Activated T-helper 17 cell treated with anti-CD3 and anti-CD28 coated beads, Interleukin-2, amount 50 U/mL, for 72 hours (primary cell): ENCODE measurements at regions not wholly inside any gene's neighbourhood (a gene's known extent, or its start where the extent isn't known, plus 50 kb on each side); places are given as distances from the start of the nearest gene placed in this dataset.

Experiments
- ATAC-seq: fragments of 150-1000 bp; cut with Tn5 transposase; replicated peaks from 2 replicates; pipeline ENCODE4 v1.10.0; 2021; ENCODE audit warnings: mild to moderate bottlenecking, moderate library complexity
- H3K27ac Mint-ChIP-seq: one replicate; pipeline ENCODE4 v1.8.0; 2022; ENCODE audit warnings: mixed read lengths
- H3K27me3 Mint-ChIP-seq: one replicate; pipeline ENCODE4 v1.8.0; 2022; ENCODE audit warnings: mixed read lengths
- H3K36me3 Mint-ChIP-seq: one replicate; pipeline ENCODE4 v1.8.0; 2022; ENCODE audit warnings: low read depth, mild to moderate bottlenecking, mixed read lengths
- H3K4me1 Mint-ChIP-seq: one replicate; pipeline ENCODE4 v1.8.0; 2022; ENCODE audit warnings: mixed read lengths
- H3K4me3 Mint-ChIP-seq: one replicate; pipeline ENCODE4 v1.8.0; 2022; ENCODE audit warnings: mild to moderate bottlenecking, mixed read lengths
- H3K9me3 Mint-ChIP-seq: one replicate; pipeline ENCODE4 v1.8.0; 2022; ENCODE audit warnings: mixed read lengths

GRCh38 chrX:78527263-78527662, 131.9 kb downstream of the RTL3 start:
- peak overlapping the region; percentile 97 for H3K27ac Mint-ChIP-seq
- H3K4me1 Mint-ChIP-seq: peaks cover 15% of the 10 kb centered on the region
- H3K4me3 Mint-ChIP-seq: peak overlapping the region; percentile 39
- H3K36me3 Mint-ChIP-seq: no peaks in the 10 kb centered on the region
- H3K27me3 Mint-ChIP-seq: no peaks in the 10 kb centered on the region
- peak; percentile 84 for ATAC-seq
- no peaks in the 10 kb centered on the region for H3K9me3 Mint-ChIP-seq

DNA sequence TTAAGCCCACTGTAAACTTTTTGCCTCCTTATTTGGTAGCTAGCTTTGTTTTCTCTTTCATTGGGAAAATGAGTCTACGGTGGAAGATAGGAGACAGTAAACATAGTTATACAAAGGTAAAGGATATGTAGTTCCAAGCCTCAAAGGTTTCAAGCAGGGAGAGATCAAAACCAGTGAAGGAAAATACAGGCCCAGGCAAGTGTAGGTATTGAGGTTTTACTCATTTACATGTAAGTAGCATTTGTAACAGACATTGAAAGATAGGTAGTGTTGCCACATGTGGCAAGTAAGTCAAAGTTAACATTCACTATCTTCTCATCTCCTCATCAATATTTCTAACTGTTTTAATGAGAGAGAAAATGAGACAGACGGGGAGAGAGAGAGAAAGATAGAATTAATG, 136.5 kb downstream of the RTL3 start:
- Mint-ChIP-seq H3K36me3 (no peaks in the 10 kb centered on the region), H3K4me3 (no peak overlapping the region), H3K9me3 (no peaks in the 10 kb centered on the region), H3K4me1 (peaks cover 17% of the 10 kb centered on the region), H3K27me3 (no peaks in the 10 kb centered on the region), H3K27ac (no peak overlapping the region)
- ATAC-seq: no peak

DNA sequence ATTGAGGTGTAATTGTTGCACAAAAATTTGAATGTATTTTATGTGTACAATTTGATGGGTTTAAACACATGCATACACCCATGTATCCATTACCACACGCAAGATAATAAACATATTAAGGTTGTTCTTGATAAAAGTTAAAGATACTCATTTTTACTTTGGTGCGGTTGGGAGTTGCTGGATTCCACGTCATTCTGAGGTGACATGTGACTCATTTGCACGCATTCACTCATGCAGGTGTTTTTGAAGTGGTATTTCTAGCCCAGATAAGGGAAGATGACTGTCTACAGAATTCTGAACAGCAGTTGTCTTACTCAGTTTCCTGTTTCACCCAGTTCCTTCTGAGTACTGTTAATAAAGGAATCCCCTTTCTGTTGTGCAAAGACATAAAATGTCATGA, 142.0 kb downstream of the RTL3 start:
- peaks cover 4% of the 10 kb centered on the region for H3K36me3 Mint-ChIP-seq
- peak overlapping the region; percentile 70 for H3K4me3 Mint-ChIP-seq
- peak overlapping the region; percentile 98 for H3K27ac Mint-ChIP-seq
- peak; percentile 83 for ATAC-seq
- H3K27me3 Mint-ChIP-seq: no peaks in the 10 kb centered on the region
- peaks cover 4% of the 10 kb centered on the region for H3K9me3 Mint-ChIP-seq
- H3K4me1 Mint-ChIP-seq: peaks cover 29% of the 10 kb centered on the region

- ATAC-seq: peak; percentile 82
- peaks cover 8% of the 10 kb centered on the region for H3K9me3 Mint-ChIP-seq
- H3K27me3 Mint-ChIP-seq: no peaks in the 10 kb centered on the region
- H3K4me1 Mint-ChIP-seq: peaks cover 34% of the 10 kb centered on the region
- H3K4me3 Mint-ChIP-seq: peak overlapping the region; percentile 70
- H3K27ac Mint-ChIP-seq: peak overlapping the region; percentile 98
- peaks cover 4% of the 10 kb centered on the region for H3K36me3 Mint-ChIP-seq
Measured at GRCh38 chrX:78514852-78515251, 144.3 kb downstream of the RTL3 start.

GRCh38 chrX:78513971-78514738, 145.0 kb downstream of the RTL3 start:
- Mint-ChIP-seq H3K9me3 (peaks cover 8% of the 10 kb centered on the region), H3K4me1 (peaks cover 34% of the 10 kb centered on the region), H3K27me3 (no peaks in the 10 kb centered on the region), H3K4me3 (peak overlapping the region; percentile 70), H3K27ac (peak overlapping the region; percentile 98), H3K36me3 (peaks cover 4% of the 10 kb centered on the region)
- ATAC-seq: no peak

- Mint-ChIP-seq H3K36me3 (no peaks in the 10 kb centered on the region), H3K4me3 (no peak overlapping the region), H3K27me3 (no peaks in the 10 kb centered on the region), H3K27ac (peak overlapping the region; percentile 43), H3K4me1 (peaks cover 4% of the 10 kb centered on the region), H3K9me3 (peaks cover 4% of the 10 kb centered on the region)
- ATAC-seq: peak; percentile 38
Measured at GRCh38 chrX:78506248-78506647, 152.9 kb downstream of the RTL3 start.

GRCh38 chrX:78496483-78496882, 162.6 kb downstream of the RTL3 start:
- Mint-ChIP-seq H3K36me3 (no peaks in the 10 kb centered on the region), H3K9me3 (no peaks in the 10 kb centered on the region), H3K4me1 (no peaks in the 10 kb centered on the region), H3K27ac (no peak overlapping the region), H3K4me3 (no peak overlapping the region), H3K27me3 (no peaks in the 10 kb centered on the region)
- no peak for ATAC-seq

GRCh38 chrX:78493180-78493579, 165.8 kb upstream of the CYSLTR1 start:
- no peaks in the 10 kb centered on the region for H3K27me3 Mint-ChIP-seq
- no peak for ATAC-seq
- no peaks in the 10 kb centered on the region for H3K4me1 Mint-ChIP-seq
- H3K27ac Mint-ChIP-seq: no peak overlapping the region
- H3K36me3 Mint-ChIP-seq: no peaks in the 10 kb centered on the region
- H3K9me3 Mint-ChIP-seq: no peaks in the 10 kb centered on the region
- no peak overlapping the region for H3K4me3 Mint-ChIP-seq

DNA sequence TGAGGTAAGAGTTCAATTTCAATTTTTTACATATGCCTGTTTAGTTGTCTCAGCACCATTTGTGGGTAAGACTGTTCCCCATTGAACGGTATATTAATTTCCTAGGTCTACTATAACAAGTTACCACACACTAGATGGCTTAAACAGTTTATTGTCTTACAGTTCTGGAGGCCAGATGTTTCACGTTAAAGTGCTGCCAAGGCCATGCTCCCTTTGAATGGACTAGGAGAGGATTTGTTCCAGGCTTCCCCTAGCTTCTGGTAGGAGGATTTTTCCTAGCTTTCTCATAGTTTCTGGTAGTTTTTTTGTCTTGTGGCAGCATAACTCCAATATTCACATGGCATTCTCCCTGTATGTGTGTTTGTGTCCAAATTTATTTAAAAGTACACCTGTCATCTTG, 149.3 kb upstream of the CYSLTR1 start:
- no peaks in the 10 kb centered on the region for H3K4me1 Mint-ChIP-seq
- H3K27ac Mint-ChIP-seq: no peak overlapping the region
- no peaks in the 10 kb centered on the region for H3K9me3 Mint-ChIP-seq
- H3K36me3 Mint-ChIP-seq: no peaks in the 10 kb centered on the region
- ATAC-seq: no peak
- no peaks in the 10 kb centered on the region for H3K27me3 Mint-ChIP-seq
- H3K4me3 Mint-ChIP-seq: no peak overlapping the region

- Mint-ChIP-seq H3K27me3 (no peaks in the 10 kb centered on the region), H3K27ac (no peak overlapping the region), H3K9me3 (no peaks in the 10 kb centered on the region), H3K36me3 (no peaks in the 10 kb centered on the region), H3K4me3 (no peak overlapping the region), H3K4me1 (no peaks in the 10 kb centered on the region)
- no peak for ATAC-seq
Measured at GRCh38 chrX:78456909-78457308, 129.5 kb upstream of the CYSLTR1 start.

DNA sequence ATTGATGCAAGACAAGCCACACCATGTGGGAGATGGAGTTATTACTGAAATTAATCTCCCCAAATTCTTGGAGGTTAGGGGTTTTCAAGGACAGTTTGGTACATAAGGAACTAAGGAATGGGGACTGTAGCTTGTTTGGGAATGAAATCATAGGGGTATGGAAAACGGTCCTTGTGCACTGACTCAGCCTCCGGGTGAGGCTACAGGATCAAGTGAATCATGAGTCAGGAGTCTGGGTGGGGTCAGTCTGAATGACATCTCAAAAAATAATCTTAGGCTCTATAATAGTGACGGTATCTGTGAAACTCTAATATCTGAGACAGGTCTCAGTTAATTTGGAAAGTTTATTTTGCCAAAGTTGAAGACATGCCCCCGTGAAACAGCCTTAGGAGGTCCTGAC, 128.5 kb upstream of the CYSLTR1 start:
- Mint-ChIP-seq H3K9me3 (no peaks in the 10 kb centered on the region), H3K4me3 (no peak overlapping the region), H3K27ac (no peak overlapping the region), H3K36me3 (no peaks in the 10 kb centered on the region), H3K27me3 (no peaks in the 10 kb centered on the region), H3K4me1 (no peaks in the 10 kb centered on the region)
- ATAC-seq: no peak

- ATAC-seq: no peak
- Mint-ChIP-seq H3K4me3 (no peak overlapping the region), H3K9me3 (peaks cover 4% of the 10 kb centered on the region), H3K36me3 (no peaks in the 10 kb centered on the region), H3K27ac (no peak overlapping the region), H3K4me1 (no peaks in the 10 kb centered on the region), H3K27me3 (no peaks in the 10 kb centered on the region)
Measured at GRCh38 chrX:78452356-78452755, 124.9 kb upstream of the CYSLTR1 start.

GRCh38 chrX:78437621-78438020, 110.2 kb upstream of the CYSLTR1 start:
- no peaks in the 10 kb centered on the region for H3K36me3 Mint-ChIP-seq
- no peaks in the 10 kb centered on the region for H3K27me3 Mint-ChIP-seq
- no peaks in the 10 kb centered on the region for H3K9me3 Mint-ChIP-seq
- no peak overlapping the region for H3K4me3 Mint-ChIP-seq
- no peak overlapping the region for H3K27ac Mint-ChIP-seq
- no peak for ATAC-seq
- H3K4me1 Mint-ChIP-seq: no peaks in the 10 kb centered on the region

- no peak for ATAC-seq
- no peaks in the 10 kb centered on the region for H3K9me3 Mint-ChIP-seq
- H3K27ac Mint-ChIP-seq: no peak overlapping the region
- no peak overlapping the region for H3K4me3 Mint-ChIP-seq
- no peaks in the 10 kb centered on the region for H3K27me3 Mint-ChIP-seq
- H3K36me3 Mint-ChIP-seq: no peaks in the 10 kb centered on the region
- no peaks in the 10 kb centered on the region for H3K4me1 Mint-ChIP-seq
Measured at GRCh38 chrX:78429172-78429571, 101.8 kb upstream of the CYSLTR1 start.

GRCh38 chrX:78388663-78389062, 61.3 kb upstream of the CYSLTR1 start:
- H3K27me3 Mint-ChIP-seq: no peaks in the 10 kb centered on the region
- no peaks in the 10 kb centered on the region for H3K36me3 Mint-ChIP-seq
- H3K9me3 Mint-ChIP-seq: peaks cover 11% of the 10 kb centered on the region
- no peak overlapping the region for H3K4me3 Mint-ChIP-seq
- H3K27ac Mint-ChIP-seq: no peak overlapping the region
- no peaks in the 10 kb centered on the region for H3K4me1 Mint-ChIP-seq
- ATAC-seq: no peak

GRCh38 chrX:78387364-78387763, 60.0 kb upstream of the CYSLTR1 start:
- Mint-ChIP-seq H3K4me3 (no peak overlapping the region), H3K27me3 (no peaks in the 10 kb centered on the region), H3K36me3 (no peaks in the 10 kb centered on the region), H3K4me1 (no peaks in the 10 kb centered on the region), H3K9me3 (peaks cover 11% of the 10 kb centered on the region), H3K27ac (no peak overlapping the region)
- no peak for ATAC-seq
